Left lobe of liver (tissue), 2 donors: ENCODE measurements at regions not wholly inside any gene's neighbourhood (a gene's known extent, or its start where the extent isn't known, plus 50 kb on each side); places are given as distances from the start of the nearest gene placed in this dataset.

Experiments
- ATAC-seq: fragments of 200-7000 bp; cut with Tn5 transposase; one replicate; pipeline ENCODE4 v1.9.1; 2020; ENCODE audit warnings: mild to moderate bottlenecking, moderate library complexity
- DNase-seq: peaks from one replicate; pipeline ENCODE4 v3.0.0-alpha.2; 2020; ENCODE audit warnings: low spot score
- donor health status: DM: no; HTN: no; CAD: no; lungs with moderate emphysema.
- donor health status: DM: no; HTN: yes; CAD: no.

- DNase-seq (no peak), ATAC-seq (no peak)
Observed at GRCh38 chr5:84606784-84607183, 222.1 kb upstream of the EDIL3 start.

- DNase-seq, result no peak
- ATAC-seq, result no peak
Observed at GRCh38 chr5:84605241-84605640, 220.6 kb upstream of the EDIL3 start.

- no peak for ATAC-seq
- DNase-seq, result no peak
Observed at GRCh38 chr5:84603568-84604185, 219.0 kb upstream of the EDIL3 start.

- DNase-seq, result no peak
- ATAC-seq, result no peak
Observed at GRCh38 chr5:84602371-84602771, 217.7 kb upstream of the EDIL3 start.

- no peak for ATAC-seq
- DNase-seq, result no peak
Observed at GRCh38 chr5:84599964-84600363, 215.3 kb upstream of the EDIL3 start.

GRCh38 chr5:84597904-84598303, 213.2 kb upstream of the EDIL3 start:
- no peak for DNase-seq
- ATAC-seq, result no peak

GRCh38 chr5:84590629-84591028, 205.9 kb upstream of the EDIL3 start:
- ATAC-seq, result no peak

GRCh38 chr5:84589926-84590325, 205.2 kb upstream of the EDIL3 start:
- DNase-seq (no peak), ATAC-seq (no peak)

More at GRCh38 chr5:84590629-84591028, 205.9 kb upstream of the EDIL3 start:
- DNase-seq, result no peak

GRCh38 chr5:84585218-84585617, 200.5 kb upstream of the EDIL3 start:
- DNase-seq (no peak), ATAC-seq (no peak)

GRCh38 chr5:84578226-84578625, 193.5 kb upstream of the EDIL3 start:
- no peak for ATAC-seq
- DNase-seq, result no peak

- ATAC-seq, result no peak
- DNase-seq, result no peak
Observed at GRCh38 chr5:84573017-84573712, 188.5 kb upstream of the EDIL3 start.

- ATAC-seq (no peak), DNase-seq (no peak)
Observed at GRCh38 chr5:84569307-84569706, 184.6 kb upstream of the EDIL3 start.

- ATAC-seq, result no peak
- no peak for DNase-seq
Observed at GRCh38 chr5:84568171-84568570, 183.5 kb upstream of the EDIL3 start.

GRCh38 chr5:84565866-84566265, 181.2 kb upstream of the EDIL3 start:
- ATAC-seq, result no peak
- no peak for DNase-seq

GRCh38 chr5:84564321-84565075, 179.8 kb upstream of the EDIL3 start:
- no peak for DNase-seq
- ATAC-seq, result no peak

GRCh38 chr5:84550222-84550621, 165.5 kb upstream of the EDIL3 start:
- ATAC-seq (no peak), DNase-seq (no peak)

GRCh38 chr5:84549054-84549453, 164.4 kb upstream of the EDIL3 start:
- DNase-seq (no peak), ATAC-seq (no peak)

- DNase-seq (no peak), ATAC-seq (no peak)
Observed at GRCh38 chr5:84546686-84547085, 162.0 kb upstream of the EDIL3 start.

- ATAC-seq, result no peak
Observed at GRCh38 chr5:84536797-84537196, 152.1 kb upstream of the EDIL3 start.

GRCh38 chr5:84535281-84535680, 150.6 kb upstream of the EDIL3 start:
- no peak for ATAC-seq
- DNase-seq, result no peak

More at GRCh38 chr5:84536797-84537196, 152.1 kb upstream of the EDIL3 start:
- DNase-seq, result no peak

- no peak for ATAC-seq
- no peak for DNase-seq
Observed at GRCh38 chr5:84524491-84524890, 139.8 kb upstream of the EDIL3 start.

- DNase-seq, result no peak
Observed at GRCh38 chr5:84518862-84519261, 134.2 kb upstream of the EDIL3 start.

More at GRCh38 chr5:84518862-84519261, 134.2 kb upstream of the EDIL3 start:
- ATAC-seq, result no peak
